HG03521 (cell line): ENCODE measurements at regions not wholly inside any gene's neighbourhood (a gene's known extent, or its start where the extent isn't known, plus 50 kb on each side); places are given as distances from the start of the nearest gene placed in this dataset.

ENCODE experiments used
- ATAC-seq: cut with Tn5 transposase; IDR thresholded peaks from one replicate; pipeline ENCODE4 v1.9.1; 2021; ENCODE audit warnings: mild to moderate bottlenecking, moderate library complexity; ENCODE audit not compliant: unreplicated experiment

- ATAC-seq: no peak
These were observed 725.3 kb downstream of the TUSC7 start for GRCh38 chr3:117434661-117435412.

- ATAC-seq: no peak
These were observed 725.9 kb downstream of the TUSC7 start for GRCh38 chr3:117435506-117435905.

- no peak for ATAC-seq
These were observed 730.2 kb downstream of the TUSC7 start for GRCh38 chr3:117439812-117440211.

DNA sequence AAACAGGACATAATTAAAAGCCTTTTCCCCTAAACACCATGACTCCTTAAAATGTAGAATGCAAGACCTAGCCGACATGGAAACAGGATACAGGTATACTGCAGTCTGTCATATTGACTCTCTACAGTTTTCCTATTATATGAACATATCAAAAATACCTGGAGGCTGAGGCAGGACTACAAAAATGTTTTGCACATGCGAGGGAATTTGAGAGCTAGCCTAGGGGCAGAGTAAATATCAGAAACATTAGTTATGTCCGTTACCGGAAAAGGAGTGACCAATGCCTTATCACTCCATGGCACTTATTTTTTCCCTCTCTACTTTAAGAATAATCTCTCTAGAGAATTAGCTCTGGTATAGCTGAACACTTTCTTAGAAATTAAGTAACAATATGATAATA is 732.3 kb downstream of the TUSC7 start:
- no peak for ATAC-seq

DNA sequence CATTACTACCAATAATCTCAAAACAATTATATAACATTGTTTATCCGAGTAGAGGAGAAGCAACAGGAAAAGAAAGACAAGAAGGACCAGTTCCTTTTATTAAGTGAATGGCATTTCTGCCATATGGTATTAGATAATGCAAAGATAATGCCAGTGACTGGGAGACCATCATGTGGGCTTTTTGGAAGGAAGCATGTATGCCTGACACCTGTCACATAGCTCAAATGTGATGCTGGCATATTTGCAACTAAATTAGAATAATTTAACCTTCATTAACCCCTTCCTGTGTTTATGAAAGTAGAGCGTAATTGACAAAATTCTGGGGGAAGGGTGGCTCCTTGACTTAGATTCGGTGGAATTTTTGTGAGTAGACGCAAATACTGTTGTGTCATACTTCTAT is 733.0 kb downstream of the TUSC7 start:
- ATAC-seq: no peak

DNA sequence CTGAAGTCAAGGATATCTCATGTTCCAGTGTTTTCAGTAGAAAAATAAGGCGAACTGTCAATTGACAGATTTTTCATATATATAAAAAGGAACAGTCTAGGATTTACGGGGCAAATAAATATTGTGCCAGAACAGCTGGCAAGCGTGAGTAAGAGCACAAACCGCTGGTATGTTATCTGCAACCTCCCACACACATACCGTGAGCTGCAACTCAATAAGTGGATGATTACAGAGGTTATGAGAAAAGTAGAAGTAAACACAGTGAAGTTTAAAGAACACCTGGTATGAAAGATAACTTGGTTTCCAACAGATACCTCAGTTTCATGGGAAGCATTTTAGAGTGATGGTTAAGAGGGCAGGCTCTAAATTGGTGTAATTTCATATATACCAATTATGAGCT is 733.4 kb downstream of the TUSC7 start:
- ATAC-seq: no peak

DNA sequence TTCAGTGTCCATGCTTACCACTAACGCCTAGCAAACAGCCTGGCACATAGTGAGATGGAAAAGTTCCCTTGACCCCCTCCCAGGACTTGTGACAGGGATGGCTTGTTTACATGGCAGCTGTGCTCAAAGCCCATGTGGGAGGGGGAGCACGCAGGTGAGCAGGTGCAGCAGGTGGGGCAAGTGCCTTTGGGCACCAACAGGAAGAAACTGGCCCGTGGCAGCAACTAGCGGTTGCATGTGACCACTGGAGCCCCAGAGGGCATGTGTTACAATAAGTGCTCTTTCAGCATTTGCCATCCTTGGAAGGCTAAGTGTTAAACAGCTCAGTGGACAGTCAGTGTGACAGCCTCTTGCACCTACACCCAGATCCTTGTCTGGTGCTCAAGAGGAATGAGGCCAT is 734.6 kb downstream of the TUSC7 start:
- ATAC-seq: no peak

- no peak for ATAC-seq
These were observed 737.8 kb downstream of the TUSC7 start for GRCh38 chr3:117447419-117447818.

DNA sequence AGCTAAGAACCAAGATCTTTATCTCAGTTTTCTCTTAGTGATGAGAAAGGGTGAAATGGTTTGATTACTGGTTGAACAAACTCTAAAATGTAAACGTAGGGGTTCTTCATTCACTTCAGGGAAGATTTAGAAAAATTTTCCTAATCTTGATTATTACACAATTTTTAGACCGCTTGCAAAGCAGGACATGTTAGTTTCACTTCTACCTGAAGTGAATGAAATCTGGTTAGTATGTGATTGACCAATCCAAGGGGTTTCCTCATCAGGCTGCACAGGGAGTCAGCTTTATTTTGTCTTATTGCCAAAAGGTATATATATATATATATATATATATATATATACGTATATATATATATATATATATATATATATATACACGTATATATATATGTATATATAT is 740.4 kb downstream of the TUSC7 start:
- ATAC-seq: no peak

DNA sequence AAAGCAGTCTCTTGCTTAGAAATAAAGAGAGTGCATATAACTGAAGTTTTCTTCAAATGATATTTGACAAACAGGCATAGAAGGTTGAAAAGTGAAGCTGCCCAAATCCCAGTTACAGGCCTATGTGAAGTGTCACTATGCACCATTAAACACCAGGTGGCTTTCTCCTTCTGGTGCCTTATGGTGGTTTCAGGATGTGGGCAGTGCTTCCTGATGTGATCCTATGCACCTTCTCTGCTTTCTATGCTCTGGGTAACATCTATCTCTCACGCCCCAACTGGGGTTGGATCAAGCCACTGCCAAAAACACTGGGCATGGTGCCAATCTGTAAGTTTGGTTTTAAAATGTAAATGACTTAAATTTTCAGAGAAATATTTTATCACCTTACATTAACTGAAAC is 744.7 kb downstream of the TUSC7 start:
- no peak for ATAC-seq

DNA sequence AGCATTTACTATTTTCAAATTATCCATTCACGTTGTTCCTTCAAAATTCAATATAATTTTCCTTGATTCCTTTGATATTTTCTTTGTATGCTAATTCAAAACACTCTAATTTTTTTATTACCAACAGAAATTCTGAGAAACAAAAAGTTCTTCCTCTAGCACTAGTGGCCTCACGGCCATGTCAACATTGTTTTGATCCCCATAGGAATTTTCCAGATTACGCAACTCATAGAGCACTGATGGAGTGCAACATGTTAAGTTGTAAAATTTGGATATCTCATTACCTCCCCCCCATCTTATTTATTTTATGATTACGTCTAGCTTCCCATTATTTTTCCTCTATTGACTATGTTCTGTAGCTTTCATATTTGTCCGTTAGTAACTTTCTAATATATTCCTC is 745.3 kb downstream of the TUSC7 start:
- ATAC-seq: no peak

- ATAC-seq: no peak
These were observed 746.2 kb downstream of the TUSC7 start for GRCh38 chr3:117455782-117456181.

- ATAC-seq: no peak
These were observed 753.9 kb downstream of the TUSC7 start for GRCh38 chr3:117463276-117464115.

- ATAC-seq: no peak
These were observed 762.3 kb downstream of the TUSC7 start for GRCh38 chr3:117471831-117472230.

GRCh38 chr3:117473981-117474538 is 764.5 kb downstream of the TUSC7 start:
- ATAC-seq: no peak

- ATAC-seq: no peak
These were observed 767.0 kb downstream of the TUSC7 start for GRCh38 chr3:117476572-117476971.

- ATAC-seq: no peak
These were observed 767.7 kb downstream of the TUSC7 start for GRCh38 chr3:117477214-117477755.

DNA sequence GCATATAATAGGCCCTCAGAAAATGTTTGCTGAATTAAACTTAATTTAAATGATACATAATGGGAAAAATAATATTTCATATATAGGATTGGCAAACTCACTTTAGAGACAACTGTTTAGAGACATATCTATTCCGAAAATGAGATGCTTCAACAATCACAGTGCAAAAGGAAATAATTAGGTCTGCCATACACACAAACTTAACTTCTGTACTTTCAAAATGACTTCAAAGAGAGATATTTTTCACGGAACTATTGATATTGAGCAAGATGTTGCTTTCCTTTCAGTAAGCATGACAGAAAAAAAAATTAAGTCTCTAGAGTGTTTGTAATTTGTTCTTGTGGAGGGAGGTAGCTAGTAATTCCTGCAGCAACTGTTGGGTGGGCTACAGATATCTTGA is 769.5 kb downstream of the TUSC7 start:
- ATAC-seq: peak; percentile 71

DNA sequence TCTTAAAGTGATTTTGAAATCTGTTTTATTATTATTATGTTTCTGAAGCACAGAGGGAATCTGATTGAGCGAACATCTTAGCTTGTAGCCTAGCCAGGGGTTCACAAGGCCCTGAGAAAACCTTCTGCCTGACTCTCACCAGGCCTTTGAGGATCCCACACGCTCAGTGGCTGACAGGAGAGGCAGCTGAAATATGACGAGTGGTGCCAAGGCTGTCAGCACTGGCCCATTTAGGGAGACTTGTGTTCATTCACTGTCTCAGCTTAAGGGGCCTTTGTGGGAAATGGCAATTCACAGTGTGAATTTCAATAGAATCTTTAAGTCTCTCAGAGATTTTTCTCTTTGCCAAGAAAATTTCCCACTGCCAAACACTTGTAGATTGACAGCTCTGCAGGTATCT is 770.9 kb downstream of the TUSC7 start:
- ATAC-seq: no peak

DNA sequence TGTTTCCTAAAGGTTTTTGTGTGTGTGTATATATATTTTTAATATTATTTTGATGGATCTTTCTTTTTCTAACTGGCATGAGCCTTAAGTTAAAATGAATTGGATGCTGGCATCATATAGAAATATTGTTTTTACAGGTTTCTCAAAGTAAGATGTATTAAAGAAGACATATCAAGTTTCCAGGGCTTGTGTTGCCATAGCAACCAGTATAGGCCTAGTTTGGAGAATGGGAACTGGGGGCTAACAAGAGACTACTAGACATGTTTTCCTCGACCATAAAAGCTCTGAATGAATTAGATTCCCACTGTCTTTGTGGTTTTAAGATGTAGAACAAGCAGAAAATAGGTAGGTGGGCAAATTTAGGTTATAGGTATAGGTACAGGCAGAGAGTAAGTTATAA is 771.4 kb downstream of the TUSC7 start:
- no peak for ATAC-seq

DNA sequence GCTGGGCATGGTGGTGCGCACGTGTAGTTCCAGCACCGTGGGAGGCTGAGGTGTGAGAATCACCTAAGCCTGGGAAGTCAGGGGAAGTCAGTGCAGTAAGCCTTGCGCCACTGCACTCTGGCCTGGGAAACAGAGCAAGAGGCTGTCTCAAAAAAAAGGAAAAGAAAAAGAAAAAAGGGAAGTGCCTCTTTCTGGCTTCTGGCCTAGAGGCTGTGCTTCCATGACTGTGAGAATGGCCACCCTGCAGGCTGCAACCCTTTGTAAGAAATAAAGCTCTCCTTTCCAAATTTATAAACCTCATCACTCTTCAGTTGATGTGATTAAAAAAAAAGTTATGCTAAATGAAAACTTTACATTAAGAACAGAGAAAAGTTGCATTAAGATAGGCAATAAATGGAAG is 774.3 kb downstream of the TUSC7 start:
- ATAC-seq: no peak

DNA sequence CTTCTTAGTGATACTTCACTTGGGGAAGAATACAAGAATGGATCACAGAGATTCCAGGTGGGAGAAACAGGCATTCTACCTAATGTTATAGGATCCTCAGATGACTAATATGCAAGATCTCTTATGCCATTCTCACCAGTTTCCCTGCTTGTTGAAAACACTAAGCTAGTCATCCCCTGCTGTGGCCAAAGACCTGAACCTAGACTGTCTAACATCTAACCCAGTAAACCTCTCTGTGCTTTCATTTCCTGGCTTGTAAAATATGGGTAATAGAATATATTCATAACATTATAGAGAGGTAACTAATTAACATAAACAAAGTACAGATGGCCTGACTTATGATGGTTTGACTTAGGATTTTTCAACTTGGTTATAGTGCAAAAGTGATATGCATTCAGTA is 776.3 kb downstream of the TUSC7 start:
- peak; percentile 46 for ATAC-seq
